ENCODE measurements at regions not wholly inside any gene's neighbourhood (a gene's known extent, or its start where the extent isn't known, plus 50 kb on each side); places are given as distances from the start of the nearest gene placed in this dataset.

DNA sequence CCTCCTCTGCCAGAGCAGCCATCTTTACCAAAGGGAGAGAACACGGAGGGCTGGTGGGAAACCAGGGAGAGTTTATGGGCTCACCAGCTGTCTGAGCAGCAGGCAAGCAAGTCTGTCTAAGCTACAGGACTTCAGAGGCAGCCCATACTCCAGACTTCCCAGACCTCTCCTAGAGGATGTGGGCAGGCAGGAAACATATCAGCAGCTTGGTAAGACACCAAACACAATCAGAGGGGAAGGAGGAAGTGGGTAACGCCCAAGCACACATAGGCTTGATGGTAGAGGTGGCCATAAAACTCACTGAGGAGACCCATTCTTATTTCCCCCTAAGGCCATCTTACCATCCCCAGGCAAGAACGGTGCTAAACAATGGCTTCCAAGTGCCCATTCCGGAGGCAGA is 143.1 kb upstream of the ARID1B start:
- Histone ChIP-seq H2AFZ (ENCODE audit: low read depth, low read length) (no peak overlapping the region), H3K4me3 (ENCODE audit: low read length) (no peak overlapping the region), H3K4me2 (ENCODE audit: low read length) (no peak overlapping the region), H3K79me2 (ENCODE audit: low read length) (no peaks in the 10 kb centered on the region), H3K36me3 (replicated peaks; ENCODE audit: low read depth, low read length) (no peaks in the 10 kb centered on the region), H3K27me3 (ENCODE audit: low read depth, low read length) (no peaks in the 10 kb centered on the region), H4K20me1 (ENCODE audit: insufficient read depth, low read length) (no peaks in the 10 kb centered on the region), H3K9me3 (ENCODE audit: insufficient read depth, low read length) (no peaks in the 10 kb centered on the region), H3K27ac (ENCODE audit: low read length) (no peak overlapping the region), H3K9ac (ENCODE audit: low read length) (no peak overlapping the region), H3K4me1 (ENCODE audit: low read length) (peaks cover 31% of the 10 kb centered on the region)
- TF ChIP-seq, protein P1, sequence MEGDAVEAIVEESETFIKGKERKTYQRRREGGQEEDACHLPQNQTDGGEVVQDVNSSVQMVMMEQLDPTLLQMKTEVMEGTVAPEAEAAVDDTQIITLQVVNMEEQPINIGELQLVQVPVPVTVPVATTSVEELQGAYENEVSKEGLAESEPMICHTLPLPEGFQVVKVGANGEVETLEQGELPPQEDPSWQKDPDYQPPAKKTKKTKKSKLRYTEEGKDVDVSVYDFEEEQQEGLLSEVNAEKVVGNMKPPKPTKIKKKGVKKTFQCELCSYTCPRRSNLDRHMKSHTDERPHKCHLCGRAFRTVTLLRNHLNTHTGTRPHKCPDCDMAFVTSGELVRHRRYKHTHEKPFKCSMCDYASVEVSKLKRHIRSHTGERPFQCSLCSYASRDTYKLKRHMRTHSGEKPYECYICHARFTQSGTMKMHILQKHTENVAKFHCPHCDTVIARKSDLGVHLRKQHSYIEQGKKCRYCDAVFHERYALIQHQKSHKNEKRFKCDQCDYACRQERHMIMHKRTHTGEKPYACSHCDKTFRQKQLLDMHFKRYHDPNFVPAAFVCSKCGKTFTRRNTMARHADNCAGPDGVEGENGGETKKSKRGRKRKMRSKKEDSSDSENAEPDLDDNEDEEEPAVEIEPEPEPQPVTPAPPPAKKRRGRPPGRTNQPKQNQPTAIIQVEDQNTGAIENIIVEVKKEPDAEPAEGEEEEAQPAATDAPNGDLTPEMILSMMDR (IDR thresholded peaks at IDR 0.05; ENCODE audit: low read depth, low read length): no peak
- TF ChIP-seq EZH2phosphoT487 (IDR thresholded peaks at IDR 0.05; ENCODE audit: low read depth): no peak

DNA sequence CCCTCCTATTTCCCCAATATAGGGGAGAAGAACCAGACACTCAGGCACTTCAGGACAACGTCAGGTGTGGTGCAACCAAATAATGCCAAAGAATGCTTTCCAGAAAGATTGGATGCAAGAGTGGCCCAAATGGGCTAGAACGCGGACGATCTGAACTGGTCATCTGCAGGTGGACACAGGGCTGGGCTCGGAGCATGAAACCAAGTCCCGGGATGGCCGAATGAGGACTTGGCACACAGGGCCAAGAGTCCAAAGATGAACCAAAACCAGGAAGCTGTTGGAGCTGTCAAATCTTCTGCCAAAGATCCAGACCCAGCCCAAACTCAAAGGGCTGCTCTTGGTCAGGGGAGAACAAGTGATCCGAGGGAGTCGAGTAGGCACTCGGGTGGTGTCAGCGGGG is 143.9 kb upstream of the ARID1B start:
- Histone ChIP-seq H3K27me3 (ENCODE audit: low read depth, low read length) (no peaks in the 10 kb centered on the region), H3K9ac (ENCODE audit: low read length) (no peak overlapping the region), H3K36me3 (replicated peaks; ENCODE audit: low read depth, low read length) (no peaks in the 10 kb centered on the region), H4K20me1 (ENCODE audit: insufficient read depth, low read length) (no peaks in the 10 kb centered on the region), H3K79me2 (ENCODE audit: low read length) (no peaks in the 10 kb centered on the region), H3K4me1 (ENCODE audit: low read length) (peaks cover 31% of the 10 kb centered on the region), H3K9me3 (ENCODE audit: insufficient read depth, low read length) (no peaks in the 10 kb centered on the region), H3K4me3 (ENCODE audit: low read length) (no peak overlapping the region), H3K27ac (ENCODE audit: low read length) (no peak overlapping the region), H2AFZ (ENCODE audit: low read depth, low read length) (no peak overlapping the region), H3K4me2 (ENCODE audit: low read length) (no peak overlapping the region)
- no peak for TF ChIP-seq EZH2phosphoT487 (IDR thresholded peaks at IDR 0.05; ENCODE audit: low read depth)
- TF ChIP-seq, protein P1 (IDR thresholded peaks at IDR 0.05; ENCODE audit: low read depth, low read length): no peak

DNA sequence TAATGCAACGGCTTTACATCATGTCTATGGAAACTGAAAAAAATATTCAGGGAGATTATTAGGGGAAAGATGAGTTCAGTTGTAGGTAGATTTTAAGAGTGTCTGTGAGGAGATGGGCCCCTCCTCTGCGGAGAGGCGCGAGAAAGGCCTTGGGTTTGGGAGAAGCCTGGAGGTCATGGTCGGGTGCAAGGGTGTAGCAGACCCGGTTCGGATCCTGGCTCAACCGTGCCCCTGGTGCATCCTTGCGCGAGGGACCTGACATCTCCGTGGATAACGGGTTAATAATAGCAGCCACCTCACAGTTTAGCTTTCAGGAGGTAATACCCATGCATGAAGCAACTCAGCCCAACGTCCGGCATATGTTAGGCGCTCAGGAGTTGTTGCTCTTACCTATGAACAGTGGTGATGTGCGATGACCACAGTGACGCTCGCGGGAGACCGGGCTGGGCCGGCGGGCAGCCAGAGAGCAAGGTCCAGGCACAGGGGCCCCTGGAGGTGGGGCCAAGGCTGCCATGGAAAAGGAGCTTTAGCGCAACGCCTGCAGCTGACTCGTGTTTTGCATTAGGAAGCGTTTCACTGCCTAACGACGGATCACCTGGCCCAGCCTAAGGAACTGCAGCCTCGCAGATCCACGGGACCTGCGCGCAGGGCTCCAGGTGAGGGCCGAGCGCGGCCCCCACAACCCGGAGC is 146.4 kb upstream of the ARID1B start:
- TF ChIP-seq EZH2phosphoT487 (IDR thresholded peaks at IDR 0.05; ENCODE audit: low read depth): no peak
- TF ChIP-seq, protein P1 (IDR thresholded peaks at IDR 0.05; ENCODE audit: low read depth, low read length): no peak

DNA sequence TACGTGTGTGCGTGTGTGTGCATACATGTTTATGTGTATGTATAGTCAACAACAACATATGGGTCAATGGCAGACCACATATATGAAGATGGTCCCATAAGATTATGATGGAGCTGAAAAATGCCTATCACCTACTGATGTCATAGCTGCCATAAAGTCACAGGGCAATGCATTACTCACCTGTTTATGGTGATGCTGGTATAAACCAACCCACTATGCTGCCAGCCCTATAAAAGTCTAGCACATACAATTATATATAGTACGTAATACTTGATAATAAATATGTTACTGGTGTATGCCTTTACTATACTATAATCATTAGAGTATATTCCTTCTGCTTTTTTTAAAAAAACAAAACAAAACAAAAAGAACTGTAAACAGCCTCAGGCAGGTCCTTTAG is 148.4 kb upstream of the ARID1B start:
- Histone ChIP-seq H3K9me3 (ENCODE audit: insufficient read depth, low read length) (no peaks in the 10 kb centered on the region), H2AFZ (ENCODE audit: low read depth, low read length) (no peak overlapping the region), H3K27ac (ENCODE audit: low read length) (no peak overlapping the region), H3K4me3 (ENCODE audit: low read length) (no peak overlapping the region), H4K20me1 (ENCODE audit: insufficient read depth, low read length) (no peaks in the 10 kb centered on the region), H3K27me3 (ENCODE audit: low read depth, low read length) (no peaks in the 10 kb centered on the region), H3K79me2 (ENCODE audit: low read length) (no peaks in the 10 kb centered on the region), H3K4me1 (ENCODE audit: low read length) (no peaks in the 10 kb centered on the region), H3K4me2 (ENCODE audit: low read length) (no peak overlapping the region), H3K9ac (ENCODE audit: low read length) (no peak overlapping the region), H3K36me3 (replicated peaks; ENCODE audit: low read depth, low read length) (no peaks in the 10 kb centered on the region)
- TF ChIP-seq, protein P1 (IDR thresholded peaks at IDR 0.05; ENCODE audit: low read depth, low read length): no peak
- no peak for TF ChIP-seq EZH2phosphoT487 (IDR thresholded peaks at IDR 0.05; ENCODE audit: low read depth)

More for the DNA sequence above, 146.4 kb upstream of the ARID1B start:
- Histone ChIP-seq H3K9ac (ENCODE audit: low read length) (no peak overlapping the region), H3K27ac (ENCODE audit: low read length) (no peak overlapping the region), H3K9me3 (ENCODE audit: insufficient read depth, low read length) (no peaks in the 10 kb centered on the region), H3K79me2 (ENCODE audit: low read length) (no peaks in the 10 kb centered on the region), H2AFZ (ENCODE audit: low read depth, low read length) (no peak overlapping the region), H3K36me3 (replicated peaks; ENCODE audit: low read depth, low read length) (no peaks in the 10 kb centered on the region), H3K4me2 (ENCODE audit: low read length) (no peak overlapping the region), H3K4me1 (ENCODE audit: low read length) (peaks cover 8% of the 10 kb centered on the region), H3K27me3 (ENCODE audit: low read depth, low read length) (no peaks in the 10 kb centered on the region), H3K4me3 (ENCODE audit: low read length) (no peak overlapping the region), H4K20me1 (ENCODE audit: insufficient read depth, low read length) (no peaks in the 10 kb centered on the region)
